ENCODE measurements at regions not wholly inside any gene's neighbourhood (a gene's known extent, or its start where the extent isn't known, plus 50 kb on each side); places are given as distances from the start of the nearest gene placed in this dataset.

- no peak for DNase-seq (ENCODE audit: low read depth)
Measured at GRCh38 chr5:38029397-38030065, 189.7 kb upstream of the GDNF start.

GRCh38 chr5:38023799-38024198 lies 184.0 kb upstream of the GDNF start:
- no peak for DNase-seq (ENCODE audit: low read depth)

- no peak for DNase-seq (ENCODE audit: low read depth)
Measured at GRCh38 chr5:38023371-38023770, 183.5 kb upstream of the GDNF start.

- DNase-seq (ENCODE audit: low read depth), result no peak
Measured at GRCh38 chr5:38022631-38023030, 182.8 kb upstream of the GDNF start.

GRCh38 chr5:38018016-38018415 lies 178.2 kb upstream of the GDNF start:
- DNase-seq (ENCODE audit: low read depth), result no peak

- DNase-seq (ENCODE audit: low read depth), result no peak
Measured at GRCh38 chr5:38013107-38013506, 173.3 kb upstream of the GDNF start.

GRCh38 chr5:38011668-38012188 lies 171.9 kb upstream of the GDNF start:
- DNase-seq (ENCODE audit: low read depth), result no peak

GRCh38 chr5:38009749-38010358 lies 170.0 kb upstream of the GDNF start:
- no peak for DNase-seq (ENCODE audit: low read depth)

- no peak for DNase-seq (ENCODE audit: low read depth)
Measured at GRCh38 chr5:38008198-38008597, 168.4 kb upstream of the GDNF start.

- no peak for DNase-seq (ENCODE audit: low read depth)
Measured at GRCh38 chr5:37999593-37999992, 159.8 kb upstream of the GDNF start.

- DNase-seq (ENCODE audit: low read depth), result no peak
Measured at GRCh38 chr5:37996918-37997317, 157.1 kb upstream of the GDNF start.

- DNase-seq (ENCODE audit: low read depth), result no peak
Measured at GRCh38 chr5:37994729-37995128, 154.9 kb upstream of the GDNF start.

- DNase-seq (ENCODE audit: low read depth), result no peak
Measured at GRCh38 chr5:37991301-37992299, 151.8 kb upstream of the GDNF start.

- DNase-seq (ENCODE audit: low read depth), result no peak
Measured at GRCh38 chr5:37989884-37990283, 150.0 kb upstream of the GDNF start.

- DNase-seq (ENCODE audit: low read depth), result no peak
Measured at GRCh38 chr5:37988454-37989046, 148.7 kb upstream of the GDNF start.

- DNase-seq (ENCODE audit: low read depth), result no peak
Measured at GRCh38 chr5:37984300-37984699, 144.5 kb upstream of the GDNF start.

- DNase-seq (ENCODE audit: low read depth), result no peak
Measured at GRCh38 chr5:37983463-37983862, 143.6 kb upstream of the GDNF start.

GRCh38 chr5:37979559-37979958 lies 139.7 kb upstream of the GDNF start:
- no peak for DNase-seq (ENCODE audit: low read depth)

- DNase-seq (ENCODE audit: low read depth), result no peak
Measured at GRCh38 chr5:37975531-37975930, 135.7 kb upstream of the GDNF start.

GRCh38 chr5:37971483-37972024 lies 131.7 kb upstream of the GDNF start:
- no peak for DNase-seq (ENCODE audit: low read depth)

GRCh38 chr5:37966871-37967270 lies 127.0 kb upstream of the GDNF start:
- DNase-seq (ENCODE audit: low read depth), result no peak

- no peak for DNase-seq (ENCODE audit: low read depth)
Measured at GRCh38 chr5:37966291-37966690, 126.5 kb upstream of the GDNF start.

Data from stimulated activated CD8-positive, alpha-beta memory T cell treated with anti-CD3 and anti-CD28 coated beads, Interleukin-15, amount 100 ng/mL, for 1 hour (primary cell).